Upper lobe of left lung (tissue), 6 donors: ENCODE measurements at regions not wholly inside any gene's neighbourhood (a gene's known extent, or its start where the extent isn't known, plus 50 kb on each side); places are given as distances from the start of the nearest gene placed in this dataset.

Source experiments
- ATAC-seq, 2 donors: fragments of 200-7000 bp; cut with Tn5 transposase; one replicate each; pipeline ENCODE4 v1.9.1; 2022; ENCODE audit warnings: mild to moderate bottlenecking in 2 of 2, moderate library complexity in 2 of 2; ENCODE audit not compliant: low FRiP score in 2 of 2
- DNase-seq, 2 donors: peaks; one replicate each; pipeline ENCODE4 v3.0.0-alpha.2; 2019 to 2020
- H3K27ac ChIP-seq, 4 donors: fragments of 200-600 bp; sonication (generic); one replicate each; pipeline ENCODE4 v1.5.1; 2016 to 2019
- H3K27me3 ChIP-seq, 4 donors: fragments of 200-600 bp; sonication (generic); one replicate each; pipeline ENCODE4 v1.5.1; 2017 to 2019
- H3K36me3 ChIP-seq, 4 donors: fragments of 200-600 bp; sonication (generic); one replicate each; pipeline ENCODE4 v1.5.1; 2016 to 2019
- H3K4me1 ChIP-seq, 4 donors: fragments of 200-600 bp; sonication (generic); one replicate each; pipeline ENCODE4 v1.5.1; 2018 to 2019
- H3K4me3 ChIP-seq, 4 donors: fragments of 200-600 bp; sonication (generic); one replicate each; pipeline ENCODE4 v1.5.1; 2017 to 2019; ENCODE audit warnings: mild to moderate bottlenecking in 2 of 4, moderate library complexity in 1 of 4
- H3K9me3 ChIP-seq, 4 donors: fragments of 200-600 bp; sonication (generic); one replicate each; pipeline ENCODE4 v1.5.1; 2018 to 2019
- EP300 ChIP-seq, 4 donors: sonication (generic); formaldehyde crosslinking; IDR thresholded peaks; one replicate each; pipeline ENCODE4 v1.5.1; 2017; ENCODE audit warnings: antibody characterized with exemption in 4 of 4, control low read depth in 2 of 4
- POLR2A ChIP-seq, 4 donors: fragments of 450-650 bp; IDR thresholded peaks; one replicate each; pipeline ENCODE4 v1.5.1; 2016 to 2017; ENCODE audit warnings: antibody characterized with exemption in 4 of 4, mild to moderate bottlenecking in 2 of 4
- POLR2AphosphoS5 ChIP-seq, 2 donors: sonication (generic); formaldehyde crosslinking; IDR thresholded peaks; one replicate each; pipeline ENCODE4 v1.5.1; 2017; ENCODE audit warnings: antibody characterized with exemption in 2 of 2
- WGBS, 2 donors: methylation state at CpG; one replicate each; pipeline ENCODE4 v1.1.5; 2017 to 2018; 5-methylcytosine and 5-hydroxymethylcytosine counted together
- TF ChIP-seq, protein P1 (sequence below), 6 experiments: fragments of 450-650 bp in 4 of 6; fragments of 200-600 bp in 2 of 6; sonication (generic) in 2 of 6; IDR thresholded peaks; one replicate each; pipeline ENCODE4 v1.5.1; 2016 to 2019; ENCODE audit warnings: antibody characterized with exemption in 6 of 6
- donor health status: DM: no; HTN: no; CAD: no; lungs with moderate emphysema.
- donor health status: DM: no; HTN: yes; CAD: no; lungs with severe emphysema.

GRCh38 chr2:41123341-41123740 lies 671.5 kb upstream of the SLC8A1 start:
- 33 to 38% methylated on average over 1 of the region's 1 CpG for WGBS, 2 donors
- no peaks in the 10 kb centered on the region for H3K4me1 ChIP-seq
- H3K9me3 ChIP-seq, result no peaks in the 10 kb centered on the region
- TF ChIP-seq POLR2A (IDR thresholded peaks at IDR 0.05) (no peak), EP300 (IDR thresholded peaks at IDR 0.05) (no peak), POLR2AphosphoS5 (IDR thresholded peaks at IDR 0.05) (no peak)
- TF ChIP-seq, protein P1, sequence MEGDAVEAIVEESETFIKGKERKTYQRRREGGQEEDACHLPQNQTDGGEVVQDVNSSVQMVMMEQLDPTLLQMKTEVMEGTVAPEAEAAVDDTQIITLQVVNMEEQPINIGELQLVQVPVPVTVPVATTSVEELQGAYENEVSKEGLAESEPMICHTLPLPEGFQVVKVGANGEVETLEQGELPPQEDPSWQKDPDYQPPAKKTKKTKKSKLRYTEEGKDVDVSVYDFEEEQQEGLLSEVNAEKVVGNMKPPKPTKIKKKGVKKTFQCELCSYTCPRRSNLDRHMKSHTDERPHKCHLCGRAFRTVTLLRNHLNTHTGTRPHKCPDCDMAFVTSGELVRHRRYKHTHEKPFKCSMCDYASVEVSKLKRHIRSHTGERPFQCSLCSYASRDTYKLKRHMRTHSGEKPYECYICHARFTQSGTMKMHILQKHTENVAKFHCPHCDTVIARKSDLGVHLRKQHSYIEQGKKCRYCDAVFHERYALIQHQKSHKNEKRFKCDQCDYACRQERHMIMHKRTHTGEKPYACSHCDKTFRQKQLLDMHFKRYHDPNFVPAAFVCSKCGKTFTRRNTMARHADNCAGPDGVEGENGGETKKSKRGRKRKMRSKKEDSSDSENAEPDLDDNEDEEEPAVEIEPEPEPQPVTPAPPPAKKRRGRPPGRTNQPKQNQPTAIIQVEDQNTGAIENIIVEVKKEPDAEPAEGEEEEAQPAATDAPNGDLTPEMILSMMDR (IDR thresholded peaks at IDR 0.05), result no peak
- no peak for ATAC-seq
- no peaks in the 10 kb centered on the region for H3K27me3 ChIP-seq
- H3K27ac ChIP-seq, result no peak overlapping the region
- DNase-seq, result no peak
- H3K36me3 ChIP-seq, result no peaks in the 10 kb centered on the region
- no peak overlapping the region for H3K4me3 ChIP-seq

DNA sequence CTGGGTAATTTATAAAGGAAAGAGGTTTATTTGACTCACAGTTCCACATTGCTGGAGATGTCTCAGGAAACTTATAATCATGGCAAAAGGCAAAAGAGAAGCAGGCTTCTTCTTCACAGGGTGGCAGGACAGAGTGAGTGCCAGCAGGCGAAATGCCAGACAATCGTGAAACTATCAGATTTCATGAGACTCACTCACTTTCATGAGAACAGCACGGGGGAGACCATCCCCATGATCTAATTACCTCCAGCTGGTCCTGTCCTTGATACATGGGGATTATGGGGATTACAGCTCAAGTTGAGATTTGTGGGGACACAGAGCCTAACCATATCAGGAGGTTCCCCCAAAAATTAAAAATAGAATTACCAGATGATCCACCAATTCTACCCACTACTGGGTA lies 675.5 kb upstream of the SLC8A1 start:
- no peaks in the 10 kb centered on the region for H3K36me3 ChIP-seq
- 50 to 73% methylated on average over 3 of the region's 3 CpGs for WGBS, 2 donors
- H3K4me1 ChIP-seq, result no peaks in the 10 kb centered on the region
- H3K27me3 ChIP-seq, result no peaks in the 10 kb centered on the region
- ATAC-seq (no peak), DNase-seq (no peak)
- no peak overlapping the region for H3K27ac ChIP-seq
- H3K4me3 ChIP-seq, result no peak overlapping the region
- no peaks in the 10 kb centered on the region for H3K9me3 ChIP-seq
- TF ChIP-seq POLR2A (IDR thresholded peaks at IDR 0.05) (no peak), POLR2AphosphoS5 (IDR thresholded peaks at IDR 0.05) (no peak), EP300 (IDR thresholded peaks at IDR 0.05) (no peak)
- TF ChIP-seq, protein P1 (IDR thresholded peaks at IDR 0.05), result no peak

DNA sequence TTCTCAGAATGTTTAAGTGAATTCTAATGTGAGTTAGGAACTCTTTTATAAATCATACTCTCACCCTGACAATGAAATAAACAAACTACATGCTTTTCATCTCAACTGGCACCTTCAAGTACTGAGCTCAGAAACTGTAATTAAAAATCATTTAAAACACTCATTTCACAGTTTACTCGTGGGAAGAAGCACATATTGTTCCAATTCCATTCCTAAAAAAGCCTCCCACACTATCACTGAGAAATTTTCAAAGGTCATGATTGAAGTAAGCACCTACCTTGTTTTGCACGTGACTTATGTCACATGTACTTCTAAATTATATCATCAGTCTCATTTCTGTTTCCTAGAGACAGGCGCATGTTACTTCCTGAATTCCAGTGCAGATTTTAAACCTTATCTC lies 678.1 kb upstream of the SLC8A1 start:
- Histone ChIP-seq H3K4me1 (no peaks in the 10 kb centered on the region), H3K36me3 (no peaks in the 10 kb centered on the region), H3K4me3 (no peak overlapping the region), H3K27ac (no peak overlapping the region), H3K27me3 (no peaks in the 10 kb centered on the region), H3K9me3 (no peaks in the 10 kb centered on the region)
- ATAC-seq, result no peak
- WGBS, 2 donors, result 23 to 38% methylated on average over 3 of the region's 3 CpGs
- DNase-seq, result no peak
- TF ChIP-seq POLR2A (IDR thresholded peaks at IDR 0.05) (no peak), EP300 (IDR thresholded peaks at IDR 0.05) (no peak), POLR2AphosphoS5 (IDR thresholded peaks at IDR 0.05) (no peak)
- TF ChIP-seq, protein P1 (IDR thresholded peaks at IDR 0.05), result no peak

GRCh38 chr2:41137031-41137430 lies 685.1 kb upstream of the SLC8A1 start:
- 22 to 24% methylated on average over 1 of the region's 1 CpG for WGBS, 2 donors
- no peaks in the 10 kb centered on the region for H3K4me1 ChIP-seq
- no peak overlapping the region for H3K4me3 ChIP-seq
- H3K27me3 ChIP-seq, result no peaks in the 10 kb centered on the region
- TF ChIP-seq EP300 (IDR thresholded peaks at IDR 0.05), result no peak
- no peak for TF ChIP-seq POLR2A (IDR thresholded peaks at IDR 0.05)
- TF ChIP-seq POLR2AphosphoS5 (IDR thresholded peaks at IDR 0.05), result no peak
- TF ChIP-seq, protein P1 (IDR thresholded peaks at IDR 0.05), result no peak
- no peaks in the 10 kb centered on the region for H3K9me3 ChIP-seq
- ATAC-seq (no peak), DNase-seq (no peak)
- H3K27ac ChIP-seq, result no peak overlapping the region
- H3K36me3 ChIP-seq, result no peaks in the 10 kb centered on the region

- Histone ChIP-seq H3K4me3 (no peak overlapping the region), H3K4me1 (no peaks in the 10 kb centered on the region), H3K27ac (no peak overlapping the region), H3K9me3 (no peaks in the 10 kb centered on the region), H3K27me3 (no peaks in the 10 kb centered on the region), H3K36me3 (no peaks in the 10 kb centered on the region)
- WGBS, 2 donors, result 92% methylated on average over 5 of the region's 5 CpGs
- ATAC-seq (no peak), DNase-seq (no peak)
- TF ChIP-seq POLR2A (IDR thresholded peaks at IDR 0.05) (no peak), EP300 (IDR thresholded peaks at IDR 0.05) (no peak), POLR2AphosphoS5 (IDR thresholded peaks at IDR 0.05) (no peak)
- TF ChIP-seq, protein P1 (IDR thresholded peaks at IDR 0.05), result no peak
These were observed 689.4 kb upstream of the SLC8A1 start for GRCh38 chr2:41141146-41141791.
